ENCODE measurements at regions not wholly inside any gene's neighbourhood (a gene's known extent, or its start where the extent isn't known, plus 50 kb on each side); places are given as distances from the start of the nearest gene placed in this dataset.

DNA sequence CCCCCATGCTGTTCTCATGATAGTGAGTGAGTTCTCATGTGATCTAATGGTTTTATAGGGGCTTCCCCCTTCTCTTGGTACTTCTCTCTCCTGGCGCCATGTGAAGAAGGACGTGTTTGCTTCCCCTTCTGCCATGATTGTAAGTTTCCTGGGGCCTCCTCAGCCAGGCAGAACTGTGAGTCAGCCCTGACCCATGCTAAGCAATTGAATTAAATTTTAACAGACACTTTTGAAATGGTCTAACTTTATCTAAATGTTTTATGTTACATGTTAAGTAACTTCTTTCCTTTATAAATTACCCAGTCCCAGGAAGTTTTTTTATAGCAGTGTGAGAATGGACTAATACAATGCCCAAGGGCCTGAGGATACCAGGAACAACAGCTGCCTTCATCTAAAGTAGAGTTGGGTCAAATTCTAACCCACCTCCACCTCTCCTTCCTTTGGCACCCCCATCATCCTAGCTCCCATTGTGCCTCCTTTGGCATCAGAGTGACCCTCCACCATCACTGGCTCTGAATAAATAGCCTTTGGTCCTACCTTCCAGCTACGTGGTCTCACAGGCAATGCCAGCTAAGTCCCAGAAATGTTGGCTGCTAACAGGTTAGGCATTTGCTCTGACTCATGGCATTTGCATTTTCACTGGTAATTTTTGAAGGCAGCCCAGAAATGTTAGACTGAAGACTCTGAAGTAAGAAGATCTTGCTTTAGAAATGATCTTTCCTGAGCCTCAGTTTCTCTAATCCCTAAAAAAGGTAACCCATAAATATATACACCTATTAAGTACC lies 182.1 kb downstream of the MOSPD2 start (continued):
- no peak for TF ChIP-seq MAFK (IDR thresholded peaks at IDR 0.05; ENCODE audit: low read depth, low read length)

DNA sequence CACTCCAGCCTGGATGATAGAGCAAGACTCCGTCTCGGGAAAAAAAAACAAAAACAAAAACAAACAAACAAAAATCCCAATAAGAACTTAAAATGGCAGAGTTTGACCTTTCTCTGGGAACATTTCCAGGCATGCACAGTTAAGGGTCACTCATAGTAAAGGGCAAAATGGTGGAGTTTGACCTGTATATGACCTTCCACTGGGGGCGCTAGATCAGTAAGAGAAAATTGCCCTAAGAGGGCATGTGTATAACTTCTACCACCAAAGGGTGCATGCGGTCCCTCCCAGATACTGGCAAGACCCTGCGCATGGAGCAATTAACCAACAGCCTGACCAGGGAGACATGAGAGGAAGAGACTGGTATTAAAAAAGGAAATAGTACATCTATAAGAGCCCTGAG lies 177.2 kb downstream of the MOSPD2 start:
- no peak overlapping the region for H2BK15ac ChIP-seq (ENCODE audit: low read depth, low read length)
- H3K4me3 ChIP-seq (ENCODE audit: insufficient read depth, low read depth, low read length), result no peak overlapping the region
- no peak overlapping the region for H3K56ac ChIP-seq (ENCODE audit: extremely low read depth, insufficient read depth, low read length)
- no peak overlapping the region for H4K91ac ChIP-seq (ENCODE audit: insufficient read depth, low read depth, low read length)
- no peak overlapping the region for H3K23ac ChIP-seq (ENCODE audit: low read depth, low read length)
- no peaks in the 10 kb centered on the region for H3K36me3 ChIP-seq (ENCODE audit: control insufficient read depth, insufficient read depth, low read length)
- H2BK120ac ChIP-seq (ENCODE audit: low read depth, low read length), result no peak overlapping the region
- no peak overlapping the region for H2BK20ac ChIP-seq (ENCODE audit: low read depth, low read length)
- ATAC-seq (ENCODE audit: low read depth) (no peak), DNase-seq (no peak)
- H3K4me1 ChIP-seq (ENCODE audit: control insufficient read depth, insufficient read depth, low read length), result peaks cover under 1% of the 10 kb centered on the region; the same call in 1 of the 2 replicates
- no peak overlapping the region for H3K4ac ChIP-seq (ENCODE audit: low read depth, low read length)
- dilution Hi-C loops (cut with HindIII; ENCODE audit: low sequenced_read_pairs, unreplicated experiment) (no loop called here), intact Hi-C loops (cut with micrococcal nuclease) (no loop called here), in situ Hi-C loops (cut with MboI; ENCODE audit: low sequenced_read_pairs) (no loop called here)
- no peak overlapping the region for H2AFZ ChIP-seq (replicated peaks; ENCODE audit: low read length, poor library complexity)
- no peak overlapping the region for H3K14ac ChIP-seq (replicated peaks; ENCODE audit: low read depth, low read length)
- BruUV-seq (replicated peaks), result no TSS peak
- H3K27me3 ChIP-seq (ENCODE audit: control insufficient read depth, insufficient read depth, low read length), result no peaks in the 10 kb centered on the region
- TF ChIP-seq RAD21 (IDR thresholded peaks at IDR 0.05; ENCODE audit: low read length), result no peak
- no CpG with 5 or more reads among the region's 5 CpGs for WGBS, 2 experiments (ENCODE audit: extremely low coverage in 2 of 2, insufficient read length in 1 of 2)
- no peak overlapping the region for H3K4me2 ChIP-seq (ENCODE audit: low read depth, low read length)
- no peak overlapping the region for H3K9ac ChIP-seq (ENCODE audit: low read depth, low read length)
- no peak overlapping the region for H2AK5ac ChIP-seq (ENCODE audit: low read depth, low read length)
- no peaks in the 10 kb centered on the region for H3K79me1 ChIP-seq (ENCODE audit: low read depth in 1 of 2, low read length in 2 of 2)
- no peak overlapping the region for H4K5ac ChIP-seq (ENCODE audit: low read depth, low read length)
- H3K9me3 ChIP-seq (ENCODE audit: control insufficient read depth, insufficient read depth, low read length), result no peaks in the 10 kb centered on the region
- no peak overlapping the region for H4K8ac ChIP-seq (ENCODE audit: low read depth in 2 of 2, low read length in 2 of 2)
- ChIA-PET CTCF (no interaction called here), POLR2A (ENCODE audit: unreplicated experiment) (no interaction called here)
- no peaks in the 10 kb centered on the region for H3K9me1 ChIP-seq (ENCODE audit: insufficient read depth, low read length)
- no peaks in the 10 kb centered on the region for H4K20me1 ChIP-seq (ENCODE audit: insufficient read depth, low read length)
- no peak overlapping the region for H3K18ac ChIP-seq (ENCODE audit: low read depth, low read length)
- no peak overlapping the region for H3K27ac ChIP-seq (ENCODE audit: insufficient read depth, low read length)
- no peak overlapping the region for H2AK9ac ChIP-seq (replicated peaks; ENCODE audit: low read depth, low read length, poor library complexity)
- no peak overlapping the region for H2BK5ac ChIP-seq (ENCODE audit: low read depth, low read length, poor library complexity, severe bottlenecking)

Data from IMR-90 (cell line).